NCI-H2227 (cell line): ENCODE measurements at regions not wholly inside any gene's neighbourhood (a gene's known extent, or its start where the extent isn't known, plus 50 kb on each side); places are given as distances from the start of the nearest gene placed in this dataset.
A peak's percentile ranks its signal among the peaks of the same experiment; 100 is the strongest.
"Not testable (repeated sequence)": the region's sequence is repeated elsewhere in the genome, so short reads cannot be mapped to it uniquely, and the experiment has no call there.

Experiments
- DNase-seq: peaks from one replicate; lab custom pipeline; 2025; ENCODE audit not compliant: unreplicated experiment; lab: John Stamatoyannopoulos, UW

DNA sequence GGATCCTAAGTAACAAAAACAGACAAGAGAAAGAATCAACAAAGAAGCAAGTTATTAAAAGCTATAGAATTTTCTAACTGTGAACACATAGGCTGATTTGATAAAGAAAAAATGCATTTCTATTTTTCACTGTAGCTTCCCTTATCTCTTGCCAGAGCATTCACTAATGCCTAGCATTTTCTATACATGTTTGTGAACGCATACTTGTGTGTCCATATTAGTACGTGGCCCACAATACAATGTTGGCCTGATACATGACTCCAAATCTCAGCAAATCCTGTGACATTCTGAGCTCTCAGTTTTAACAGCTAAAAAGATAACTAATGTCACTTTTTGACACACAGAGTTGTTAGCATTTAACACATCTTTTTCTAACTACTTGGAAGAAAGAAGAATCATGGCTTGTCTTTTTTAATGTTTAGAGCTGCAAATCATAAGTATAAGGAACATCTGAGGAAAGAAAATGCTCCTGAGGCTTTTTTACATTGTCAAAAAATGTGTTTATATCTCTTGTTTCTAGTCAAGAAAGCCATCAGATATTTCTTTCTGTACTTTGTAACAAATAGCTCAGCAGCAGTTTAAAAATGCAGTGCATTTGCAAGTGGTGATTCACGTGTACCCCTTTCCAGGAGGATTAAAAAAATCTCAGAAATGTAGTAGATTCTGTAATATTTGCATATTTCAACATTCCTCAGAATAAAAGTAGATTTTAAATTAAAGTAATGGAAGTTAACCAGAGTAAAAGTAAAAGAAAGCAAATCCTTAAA, 1646.8 kb upstream of the TMEFF2 start:
- no peak for DNase-seq

- no peak for DNase-seq
Measured at GRCh38 chr2:193837111-193837738, 1642.5 kb upstream of the TMEFF2 start.

DNA sequence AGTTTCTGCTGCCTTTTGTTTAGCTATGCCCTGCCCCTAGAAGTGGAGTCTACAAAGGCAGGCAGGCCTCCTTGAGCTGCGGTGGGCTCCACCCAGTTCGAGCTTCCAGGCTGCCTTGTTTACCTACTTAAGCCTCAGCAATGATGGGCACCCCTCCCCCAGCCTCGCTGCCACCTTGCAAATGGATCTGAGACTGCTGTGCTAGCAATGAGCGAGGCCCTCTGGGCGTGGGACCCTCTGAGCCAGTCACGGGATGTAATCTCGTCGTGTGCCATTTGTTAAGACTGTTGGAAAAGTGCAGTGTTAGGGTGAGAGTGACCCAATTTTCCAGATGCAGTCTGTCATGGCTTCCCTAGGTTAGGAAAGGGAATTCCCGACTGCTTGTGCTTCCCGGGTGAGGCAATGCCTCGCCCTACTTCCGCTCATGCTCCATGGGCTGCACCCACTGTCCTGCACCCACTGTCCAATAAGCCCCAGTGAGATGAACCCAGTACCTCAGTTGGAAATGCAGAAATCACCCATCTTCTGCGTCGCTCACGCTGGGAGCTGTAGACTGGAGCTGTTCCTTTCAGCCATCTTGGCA, 1641.8 kb upstream of the TMEFF2 start:
- not testable (repeated sequence) for DNase-seq

- not testable (repeated sequence) for DNase-seq
Measured at GRCh38 chr2:193833895-193834294, 1639.2 kb upstream of the TMEFF2 start.

GRCh38 chr2:193824474-193824873, 1629.7 kb upstream of the TMEFF2 start:
- no peak for DNase-seq

DNA sequence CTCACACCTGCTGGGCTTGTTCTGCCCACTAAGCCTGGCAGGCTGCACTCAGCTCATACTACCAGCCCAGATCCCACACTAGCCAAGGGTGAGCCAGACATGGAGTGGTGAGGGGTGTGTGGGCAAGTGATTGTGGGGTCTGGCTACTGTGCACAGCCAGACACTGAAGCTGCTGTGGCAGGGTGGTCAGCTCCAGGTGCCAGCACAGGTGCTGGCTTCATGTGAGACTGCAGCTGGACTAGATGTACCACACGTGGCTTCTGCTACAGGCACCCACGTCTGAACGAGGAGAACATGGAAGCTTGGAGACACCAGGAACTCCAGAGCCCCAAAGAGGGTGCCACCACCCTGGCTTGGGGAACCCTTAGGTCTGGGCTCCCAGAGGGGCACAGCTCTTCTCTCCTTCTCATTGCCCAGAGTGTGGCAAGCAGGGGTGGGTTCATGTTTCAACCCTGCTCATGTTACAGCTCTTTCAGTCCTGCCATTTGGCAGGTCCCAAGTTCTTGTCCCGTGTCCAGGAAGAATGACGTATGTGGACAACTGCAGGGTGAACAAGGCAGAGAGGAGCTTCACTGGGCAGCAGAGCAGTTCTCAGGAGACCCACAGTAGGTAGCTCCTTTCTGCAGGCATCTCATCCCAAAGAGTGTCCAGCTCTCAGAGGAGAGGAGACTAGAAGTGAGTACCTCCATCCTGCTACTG, 1624.2 kb upstream of the TMEFF2 start:
- no peak for DNase-seq

- no peak for DNase-seq
Measured at GRCh38 chr2:193816008-193816407, 1621.3 kb upstream of the TMEFF2 start.

DNA sequence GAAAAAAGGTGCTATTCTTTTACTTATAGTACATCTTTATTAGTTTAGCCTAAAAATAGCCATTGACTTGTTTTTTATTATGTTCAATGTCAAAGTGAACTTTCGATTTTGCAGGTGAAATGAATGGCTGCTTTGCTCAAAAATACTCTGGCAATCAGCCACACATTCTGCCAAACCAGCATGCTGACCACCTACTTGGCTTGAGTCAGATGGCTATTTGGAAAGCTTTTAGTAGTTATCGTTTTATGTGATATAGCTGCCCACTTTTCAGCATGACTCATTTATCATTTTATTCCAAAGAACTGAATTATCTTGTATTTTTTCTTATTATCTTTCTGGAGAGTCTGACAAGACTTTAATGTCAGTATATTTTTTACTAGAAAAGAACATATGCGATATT, 1615.8 kb upstream of the TMEFF2 start:
- DNase-seq, result no peak

- no peak for DNase-seq
Measured at GRCh38 chr2:193808877-193809276, 1614.1 kb upstream of the TMEFF2 start.

DNA sequence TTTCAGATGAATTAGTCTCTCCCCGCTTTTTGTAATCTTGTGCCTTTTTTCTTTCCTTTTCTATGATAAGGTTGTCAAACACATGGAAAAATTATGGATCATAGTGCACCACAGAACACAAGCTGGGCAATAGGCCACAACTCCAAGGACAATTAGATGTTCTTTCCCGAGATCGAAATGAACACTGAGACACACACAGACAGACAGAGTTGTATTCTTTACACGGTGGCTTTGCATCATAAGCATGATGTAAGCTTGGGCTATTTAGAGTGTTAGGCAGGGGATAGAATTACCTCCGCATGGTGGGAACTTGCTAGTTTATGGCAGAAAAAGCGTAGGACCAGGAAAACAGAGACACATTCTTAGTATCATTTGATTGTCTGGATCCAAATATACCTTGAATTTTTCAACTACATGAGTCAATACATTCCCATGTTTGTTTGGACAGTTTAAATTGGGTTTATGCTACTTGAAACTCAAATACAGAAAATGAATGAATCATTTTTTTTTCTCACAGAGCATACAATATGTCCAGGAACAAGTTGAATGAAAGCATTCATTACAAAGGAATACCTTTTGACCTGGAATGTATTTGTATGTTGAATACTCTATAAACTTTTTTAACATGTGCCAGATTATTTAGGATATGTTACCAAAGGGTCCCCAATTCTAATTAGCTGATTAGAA, 1611.5 kb upstream of the TMEFF2 start:
- no peak for DNase-seq

DNA sequence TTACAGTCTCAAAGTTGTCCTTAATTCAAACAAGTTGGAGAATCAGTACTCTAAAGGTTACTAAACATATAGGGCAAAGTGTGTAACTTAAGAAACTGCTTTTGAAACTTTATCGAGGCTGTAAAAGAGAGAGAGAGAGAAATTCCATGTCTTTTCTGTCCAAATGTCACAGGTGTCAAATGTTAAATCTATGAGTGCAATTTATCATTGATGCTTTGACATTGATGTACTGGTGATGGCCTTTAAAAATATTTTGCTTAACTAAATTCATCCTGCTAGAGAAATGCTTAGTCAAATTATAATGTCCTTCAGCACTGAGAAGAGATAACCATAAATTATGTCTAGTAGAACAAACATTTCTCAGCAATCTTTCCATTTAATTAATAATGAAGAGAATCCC, 1602.1 kb upstream of the TMEFF2 start:
- no peak for DNase-seq

- no peak for DNase-seq
Measured at GRCh38 chr2:193793914-193794313, 1599.2 kb upstream of the TMEFF2 start.

- no peak for DNase-seq
Measured at GRCh38 chr2:193783681-193784080, 1588.9 kb upstream of the TMEFF2 start.

DNA sequence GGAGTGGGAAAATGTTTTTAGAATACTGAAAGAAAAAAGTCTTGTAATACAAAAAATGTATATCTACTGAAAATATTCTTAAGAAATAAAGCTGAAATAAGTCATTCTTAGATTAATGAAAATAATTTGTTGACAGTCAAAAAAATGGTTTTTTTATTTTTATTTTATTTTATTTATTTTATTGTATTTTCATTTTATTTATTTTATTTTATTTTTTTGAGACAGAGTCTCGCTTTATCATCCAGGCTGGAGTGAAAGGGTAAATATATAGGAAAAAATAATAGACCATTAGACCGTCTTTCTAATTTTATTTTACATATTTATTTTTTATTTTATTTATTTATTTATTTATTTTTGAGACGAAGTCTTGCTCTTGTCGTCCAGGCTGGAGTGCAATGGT, 1583.6 kb upstream of the TMEFF2 start:
- DNase-seq, result no peak

GRCh38 chr2:193776988-193777387, 1582.3 kb upstream of the TMEFF2 start:
- no peak for DNase-seq

- no peak for DNase-seq
Measured at GRCh38 chr2:193774166-193774565, 1579.4 kb upstream of the TMEFF2 start.

DNA sequence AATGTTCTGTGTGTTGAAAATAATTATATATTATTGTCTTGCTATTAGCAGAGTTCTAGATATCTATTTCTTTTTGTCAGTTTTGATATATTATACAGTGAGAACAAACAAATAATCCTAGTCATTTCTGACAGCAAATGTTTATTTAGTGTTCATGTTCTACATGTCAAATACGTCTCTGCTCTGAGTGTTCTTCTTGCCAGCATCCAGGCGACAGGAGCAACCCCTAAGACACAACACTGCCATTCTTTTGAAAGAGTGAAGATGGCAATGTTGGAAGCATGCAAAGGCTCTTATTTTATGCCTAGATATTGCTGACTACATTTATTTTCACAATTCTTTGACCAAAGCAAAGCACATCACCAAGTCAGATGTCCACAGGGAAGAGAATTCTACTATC, 1556.6 kb upstream of the TMEFF2 start:
- no peak for DNase-seq

GRCh38 chr2:193749485-193749884, 1554.8 kb upstream of the TMEFF2 start:
- no peak for DNase-seq

DNA sequence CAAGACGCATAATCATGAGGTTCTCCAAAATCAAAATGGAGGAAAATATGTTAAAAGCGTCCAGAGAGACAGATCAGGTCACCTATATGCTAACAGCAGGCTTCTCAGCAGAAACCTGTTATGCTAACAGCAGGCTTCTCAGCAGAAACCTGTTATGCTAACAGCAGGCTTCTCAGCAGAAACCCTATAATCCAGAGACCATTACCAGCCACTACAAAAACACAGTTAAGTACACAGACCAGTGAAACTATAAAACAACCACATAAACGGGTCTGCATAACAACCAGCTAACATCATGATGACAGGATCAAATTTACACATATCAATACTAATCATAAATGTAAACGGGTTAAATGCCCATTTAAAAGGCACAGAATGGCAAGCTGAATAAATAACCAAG, 1548.4 kb upstream of the TMEFF2 start:
- DNase-seq, result peak; percentile 72

DNA sequence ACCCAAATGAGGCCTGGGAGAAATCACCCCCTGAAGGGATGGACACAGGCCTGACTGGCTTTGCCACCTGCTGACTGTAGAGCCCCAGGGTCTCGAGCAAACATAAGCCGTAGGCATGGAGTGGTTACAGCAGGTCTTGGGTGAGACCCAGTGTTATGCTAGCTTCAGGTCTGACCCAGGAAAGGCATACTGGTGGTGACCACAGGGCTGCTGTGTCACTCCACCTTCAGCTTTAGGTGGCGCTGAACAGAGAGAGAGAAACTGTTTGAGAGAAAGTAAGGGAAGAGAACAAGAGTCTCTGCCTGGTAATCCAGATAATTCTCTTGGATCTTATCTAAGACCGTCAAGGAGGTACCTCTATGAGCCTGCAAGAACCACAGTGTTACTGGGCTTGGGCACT, 1544.2 kb upstream of the TMEFF2 start:
- DNase-seq, result no peak

DNA sequence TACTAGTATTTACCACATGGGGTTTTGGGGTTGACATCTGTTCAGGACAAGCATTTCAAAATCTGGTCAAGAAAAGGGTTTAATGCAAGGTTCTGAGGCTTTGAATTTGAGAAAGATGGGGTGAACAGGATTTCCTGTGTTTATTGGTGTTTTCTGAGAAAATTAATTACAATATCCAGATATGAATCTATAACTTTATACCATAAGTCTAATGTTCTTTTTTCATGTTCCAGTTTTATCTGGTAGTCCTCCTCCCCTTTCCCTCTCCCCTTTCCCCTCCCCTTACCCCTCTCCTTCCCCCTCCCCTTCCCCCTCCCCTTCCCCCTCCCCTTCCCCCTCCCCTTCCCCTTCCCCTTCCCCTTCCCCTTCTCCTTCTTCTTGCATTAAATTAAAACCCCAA, 1518.2 kb upstream of the TMEFF2 start:
- no peak for DNase-seq
